ENCODE measurements at regions not wholly inside any gene's neighbourhood (a gene's known extent, or its start where the extent isn't known, plus 50 kb on each side); places are given as distances from the start of the nearest gene placed in this dataset.
"Not testable (repeated sequence)": the region's sequence is repeated elsewhere in the genome, so short reads cannot be mapped to it uniquely, and the experiment has no call there.

DNA sequence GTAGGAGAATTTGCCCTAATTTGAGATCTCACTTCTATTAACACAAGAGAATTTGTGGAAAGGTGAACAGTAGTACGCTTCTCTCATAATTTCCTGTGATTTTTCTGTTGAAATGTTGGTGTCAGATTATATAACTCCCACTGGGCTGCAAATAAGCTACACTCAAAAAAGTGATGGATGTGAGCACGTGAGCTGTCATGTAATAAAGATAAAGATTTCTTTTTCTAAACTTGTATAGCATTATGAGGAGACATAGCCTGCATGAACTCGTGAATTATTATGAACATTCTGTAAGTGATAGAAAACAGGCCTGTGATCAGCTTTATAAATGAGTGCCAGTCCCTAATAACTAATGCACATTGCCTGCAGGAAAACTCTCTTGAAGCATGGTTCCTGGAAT is 356.6 kb upstream of the ACTRT1 start:
- DNase-seq (ENCODE audit: low spot score), result no peak

DNA sequence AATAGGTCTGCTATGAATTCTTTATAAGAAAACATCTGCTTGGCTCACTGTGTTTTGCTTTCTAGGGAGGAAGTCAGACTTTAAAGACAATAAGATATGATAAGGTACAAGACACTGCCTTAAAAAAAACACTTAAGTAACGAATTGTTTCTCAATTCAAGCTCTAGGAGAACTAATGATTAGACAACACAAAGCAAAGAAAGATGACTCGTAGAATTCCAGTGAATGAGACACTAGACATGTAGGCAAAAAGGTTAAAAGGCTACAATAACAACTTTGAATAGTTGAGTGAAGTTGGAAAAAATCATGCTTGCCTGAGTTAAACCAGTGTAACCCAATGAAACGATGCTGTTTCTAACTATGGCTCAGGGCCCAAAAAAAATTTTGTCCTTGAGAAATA is 344.4 kb upstream of the ACTRT1 start:
- no peak for DNase-seq (ENCODE audit: low spot score)

DNA sequence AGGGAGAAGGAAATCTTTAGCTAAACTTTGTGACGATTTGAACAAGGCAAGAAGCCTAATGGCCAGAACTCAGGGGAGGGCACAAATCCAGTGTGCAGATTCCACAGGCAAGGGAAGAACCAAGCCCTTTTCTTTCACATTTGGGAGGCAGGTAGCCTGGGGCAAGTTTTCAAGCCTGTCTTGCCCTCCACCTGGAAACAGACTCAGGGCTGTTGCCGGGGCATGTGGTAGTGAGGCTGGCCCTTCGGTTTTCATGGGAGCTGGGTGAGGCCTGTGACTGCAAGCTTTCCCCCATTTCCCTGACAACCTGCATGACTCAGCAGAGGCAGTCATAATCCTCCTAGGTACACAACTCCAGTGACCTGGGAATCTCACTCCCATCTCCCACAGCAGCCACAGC is 331.6 kb upstream of the ACTRT1 start:
- DNase-seq (ENCODE audit: low spot score), result not testable (repeated sequence)

DNA sequence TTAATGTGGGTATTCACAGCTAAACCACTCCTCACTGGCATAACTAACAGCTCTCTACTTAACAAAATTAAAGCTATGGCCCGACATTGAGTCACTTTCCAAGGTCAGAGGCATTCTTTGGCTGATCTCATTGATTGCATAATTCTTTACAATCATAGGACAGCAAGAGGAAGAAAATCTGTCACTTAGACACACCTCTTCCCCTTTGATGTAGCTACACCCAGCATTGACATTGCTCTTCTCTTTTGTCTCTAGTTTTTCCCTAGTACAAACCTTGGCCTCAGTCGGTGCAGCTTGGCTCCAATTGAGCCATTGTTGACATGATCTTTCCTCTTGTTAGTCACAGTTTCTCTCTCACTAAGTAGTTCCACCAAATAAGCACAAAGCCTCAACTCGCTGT is 313.3 kb upstream of the ACTRT1 start:
- DNase-seq (ENCODE audit: low spot score), result no peak

DNA sequence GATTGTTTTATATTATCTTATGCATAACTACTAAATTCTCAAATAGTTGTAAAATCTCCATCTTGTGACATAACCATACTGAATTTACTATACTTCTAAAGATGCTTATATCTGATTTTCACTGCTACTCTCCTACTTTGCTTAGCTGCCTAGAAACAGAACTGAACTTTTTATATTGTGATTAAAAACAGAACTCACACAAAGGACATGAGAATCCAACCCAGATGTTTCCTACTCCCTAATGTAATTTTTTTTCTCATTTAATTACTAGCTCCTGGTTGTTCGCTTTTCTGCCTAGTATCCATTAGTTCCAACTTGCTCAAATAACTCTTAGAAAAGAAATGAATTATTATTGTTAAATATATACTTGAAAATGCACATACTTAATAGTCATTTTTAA is 283.5 kb upstream of the ACTRT1 start:
- no peak for DNase-seq (ENCODE audit: low spot score)

DNA sequence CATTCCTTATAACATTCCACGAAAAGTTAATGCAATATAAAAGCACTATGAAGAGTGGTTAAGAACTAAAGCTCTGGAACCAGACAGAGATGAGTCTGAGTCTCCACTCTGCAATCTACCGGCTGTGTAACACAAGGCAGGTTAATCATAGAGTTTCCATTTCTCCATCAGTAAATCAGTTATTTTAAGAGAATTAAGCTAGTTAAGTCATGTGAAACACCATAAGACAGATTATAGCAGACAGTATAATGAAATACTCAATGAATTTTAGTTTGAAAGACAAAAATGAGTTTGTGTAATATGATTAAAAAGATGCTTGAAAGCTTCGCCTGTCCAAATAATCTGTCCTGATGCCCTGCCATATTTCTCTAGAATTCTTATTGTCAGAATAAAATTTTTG is 282.6 kb upstream of the ACTRT1 start:
- DNase-seq (ENCODE audit: low spot score), result no peak

DNA sequence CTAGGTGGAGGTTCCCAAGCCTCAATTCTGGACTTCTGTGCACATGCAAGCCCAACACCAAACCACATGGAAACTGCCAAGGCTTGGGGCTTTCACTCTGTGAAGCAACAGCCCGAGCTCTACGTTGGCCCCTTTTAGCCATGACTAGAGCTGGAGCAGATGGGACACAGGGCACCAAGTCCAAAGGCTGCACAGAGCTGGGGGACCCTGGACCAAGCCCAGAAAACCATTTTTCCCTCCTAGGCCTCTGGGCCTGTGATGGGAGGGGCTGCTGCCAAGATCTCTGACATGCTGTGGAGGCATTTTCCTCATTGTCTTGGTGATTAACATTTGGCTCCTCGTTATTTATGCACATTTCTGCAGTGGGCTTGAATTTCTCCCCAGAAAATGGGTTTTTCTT is 258.7 kb upstream of the ACTRT1 start:
- DNase-seq (ENCODE audit: low spot score), result no peak

DNA sequence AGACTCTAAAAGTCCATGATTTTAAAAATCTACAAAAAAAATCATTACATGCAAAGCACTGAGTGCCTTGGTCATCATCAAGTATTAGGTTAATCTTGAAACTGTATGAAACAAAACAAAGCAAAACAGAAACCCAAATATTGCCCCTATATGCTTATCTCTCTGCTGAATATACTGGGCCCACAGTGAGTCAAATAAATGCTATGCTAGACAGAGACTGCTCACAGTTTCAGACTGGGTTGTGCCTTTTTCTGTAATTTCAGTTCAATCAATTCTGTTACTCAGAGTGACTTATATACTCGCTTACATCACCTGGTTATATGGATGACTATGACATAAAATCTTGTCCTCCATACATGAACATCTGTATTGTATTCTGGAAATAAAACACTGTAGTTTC is 257.1 kb upstream of the ACTRT1 start:
- DNase-seq (ENCODE audit: low spot score), result no peak

DNA sequence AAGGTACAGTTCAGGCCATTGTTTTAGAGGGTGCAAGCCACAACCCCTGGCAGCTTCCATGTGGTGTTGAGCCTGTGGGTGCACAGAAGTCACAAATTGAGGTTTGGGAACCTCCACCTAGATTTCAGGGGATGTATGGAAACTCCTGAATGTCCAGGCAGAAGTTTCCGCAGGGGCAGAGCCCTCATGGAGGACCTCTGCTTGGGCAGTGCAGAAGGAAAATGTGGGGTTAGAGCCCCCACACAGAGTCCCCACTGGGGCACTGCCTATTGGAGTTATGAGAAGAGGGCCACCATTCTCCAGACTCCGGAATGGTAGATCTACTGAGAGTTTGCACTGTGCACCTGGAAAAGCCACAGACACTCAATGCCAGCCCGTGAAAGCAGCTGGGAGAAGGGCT is 242.0 kb upstream of the ACTRT1 start:
- DNase-seq (ENCODE audit: low spot score), result no peak

DNA sequence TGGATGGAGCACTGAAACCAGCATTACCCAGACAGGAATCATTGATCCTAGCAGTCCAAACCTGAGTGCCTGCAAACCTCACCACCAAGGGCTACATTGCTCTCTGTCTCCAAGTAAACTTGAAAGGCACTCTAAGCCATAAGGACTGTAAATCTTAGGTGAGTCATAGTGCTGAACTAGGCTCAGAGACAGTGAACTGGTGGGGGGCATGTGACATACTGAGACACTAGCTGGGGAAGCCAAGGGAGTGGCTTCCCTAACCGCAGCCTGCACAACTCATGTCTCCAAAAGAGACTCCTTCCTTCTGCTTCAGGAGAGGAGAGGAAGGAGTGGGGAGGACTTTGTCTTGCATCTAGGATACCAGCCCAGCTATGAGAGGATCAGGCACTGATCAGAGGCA is 235.5 kb upstream of the ACTRT1 start:
- no peak for DNase-seq (ENCODE audit: low spot score)

DNA sequence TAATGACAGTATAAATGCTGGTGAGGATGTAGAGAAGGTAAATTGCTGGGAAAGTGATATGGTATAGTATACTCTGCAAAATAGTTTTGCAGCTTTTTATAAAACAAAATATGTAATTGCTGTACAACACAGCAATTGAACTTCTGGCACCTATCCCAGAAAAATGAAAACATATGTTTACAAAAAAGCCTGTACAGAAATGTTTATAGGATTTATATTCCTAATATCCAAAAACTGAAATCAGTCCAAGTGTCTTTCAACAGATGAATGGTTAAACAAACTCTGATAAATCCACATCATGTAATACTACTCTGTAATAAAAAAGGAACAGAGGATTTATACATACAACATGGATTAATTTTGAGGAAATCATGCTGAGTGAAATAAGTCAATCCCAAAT is 198.4 kb upstream of the ACTRT1 start:
- DNase-seq (ENCODE audit: low spot score), result no peak

DNA sequence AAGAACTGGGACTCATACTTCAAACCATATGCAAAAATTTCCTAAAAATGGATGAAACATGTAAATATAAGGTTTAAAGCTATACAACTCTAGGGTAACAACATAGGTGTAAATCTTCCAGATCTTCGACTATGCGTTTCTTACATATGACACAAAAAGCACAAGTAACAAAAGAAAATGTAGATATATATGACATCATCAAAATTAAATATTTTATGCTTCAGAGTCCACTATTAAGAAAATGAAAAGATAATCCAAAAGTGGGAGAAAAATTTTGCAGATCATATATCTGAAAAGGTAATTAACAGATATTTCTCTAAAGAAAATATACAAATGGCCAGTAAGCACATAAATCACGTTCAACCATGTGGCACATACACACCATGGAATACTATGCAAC is 164.2 kb upstream of the ACTRT1 start:
- DNase-seq (ENCODE audit: low spot score), result no peak

DNA sequence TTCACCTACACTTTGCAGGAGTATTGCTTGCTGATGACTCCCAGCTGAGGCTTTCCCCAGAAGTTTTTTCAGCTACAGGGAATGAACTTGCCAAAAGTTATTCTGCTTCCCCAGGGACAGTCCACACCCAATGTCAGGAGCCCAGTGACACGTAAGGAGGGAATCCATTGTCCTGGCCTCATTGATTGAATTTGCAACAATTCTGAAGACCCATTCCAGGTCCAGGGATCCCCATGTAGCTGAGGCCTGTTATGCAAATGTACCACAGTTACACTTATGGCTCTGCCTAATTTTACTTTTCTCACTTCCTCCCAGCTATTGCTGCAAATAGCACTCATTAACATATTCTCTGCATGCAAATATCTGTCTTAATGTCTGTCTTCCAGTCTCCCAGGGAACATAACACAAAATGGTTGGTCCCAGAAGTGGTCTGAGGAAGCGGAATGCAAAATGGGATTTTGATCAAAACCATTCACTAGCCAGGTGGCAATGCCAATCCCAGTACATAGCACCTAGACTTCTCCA is 113.7 kb upstream of the ACTRT1 start:
- DNase-seq (ENCODE audit: low spot score), result no peak

DNA sequence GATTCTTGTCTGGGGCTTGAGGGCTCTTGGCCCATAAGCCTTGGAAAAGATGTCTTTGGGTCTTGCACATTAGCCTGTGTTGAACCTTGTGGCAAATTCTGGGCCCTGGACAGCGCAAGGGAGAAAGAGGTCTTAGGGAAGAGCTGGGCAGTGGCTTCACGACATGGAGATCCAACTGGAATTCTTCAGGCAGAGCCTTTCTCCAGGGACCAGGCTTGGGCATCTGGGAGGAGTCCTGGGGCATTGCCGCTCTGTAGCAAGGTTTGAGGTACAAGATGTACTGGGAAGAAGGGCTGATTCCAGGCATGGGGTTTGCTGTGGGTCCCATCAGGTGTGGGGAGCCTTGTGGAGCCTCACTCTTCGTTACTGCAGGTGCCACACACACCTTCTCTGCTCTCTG is 104.0 kb upstream of the ACTRT1 start:
- DNase-seq (ENCODE audit: low spot score), result no peak

DNA sequence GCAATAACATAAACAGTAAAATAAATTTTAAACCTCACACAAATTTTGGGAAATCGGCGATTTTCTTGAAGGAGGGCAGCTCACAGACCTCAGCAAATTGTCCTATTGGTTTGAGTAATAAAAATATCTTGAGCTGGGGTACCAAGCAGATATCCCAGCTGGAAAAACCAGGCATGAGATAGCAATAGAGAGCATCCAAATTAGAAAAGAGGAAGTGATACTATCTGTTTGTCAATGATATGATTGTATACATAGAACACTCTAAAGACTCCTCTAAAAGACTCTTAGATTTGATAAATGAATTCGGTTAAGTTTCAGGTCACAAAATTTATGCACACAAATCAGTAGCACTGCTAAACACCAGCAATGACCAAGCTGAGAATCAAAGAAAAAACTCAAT is 90.5 kb upstream of the ACTRT1 start:
- DNase-seq (ENCODE audit: low spot score), result no peak

DNA sequence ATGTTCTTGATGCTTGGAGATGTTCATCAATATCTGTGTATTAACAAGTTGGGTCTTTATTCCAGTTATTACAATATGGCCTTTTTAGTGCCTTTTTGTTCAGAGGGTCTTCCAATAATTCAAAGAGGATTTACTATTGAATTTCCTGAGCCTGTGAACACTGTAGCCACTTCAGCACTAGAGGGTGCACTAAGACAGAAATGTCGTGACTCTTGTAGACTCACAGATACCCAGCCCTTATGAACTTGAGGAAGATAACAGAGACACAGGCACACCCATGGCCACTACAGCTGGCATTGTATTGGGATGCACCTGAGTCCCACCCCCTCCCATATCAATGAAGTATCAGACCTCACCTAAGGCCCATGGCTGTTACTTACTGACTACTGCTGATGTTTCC is 54.4 kb upstream of the ACTRT1 start:
- no peak for DNase-seq (ENCODE audit: low spot score)

DNA sequence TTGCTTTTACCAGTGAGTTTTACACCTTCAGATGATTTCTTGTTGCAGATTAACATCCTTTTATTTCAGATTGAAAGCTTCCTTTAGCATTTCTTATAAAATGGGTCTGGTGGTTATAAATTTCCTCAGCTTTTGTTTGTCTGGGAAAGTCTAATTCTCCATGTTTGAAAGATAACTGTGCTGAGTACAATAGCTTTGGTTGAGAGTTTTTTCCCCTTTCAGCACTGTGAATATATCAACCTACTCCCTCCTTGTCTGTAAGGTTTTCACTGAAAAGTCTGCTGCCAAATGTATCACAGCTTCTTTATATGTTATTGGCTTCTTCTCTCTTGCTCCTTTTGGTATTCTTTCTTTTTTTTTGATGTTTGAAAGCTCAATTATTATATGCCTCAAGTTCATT is 53.5 kb upstream of the ACTRT1 start:
- DNase-seq (ENCODE audit: low spot score), result no peak
